Vagina (tissue), 2 donors: ENCODE measurements at regions not wholly inside any gene's neighbourhood (a gene's known extent, or its start where the extent isn't known, plus 50 kb on each side); places are given as distances from the start of the nearest gene placed in this dataset.

ENCODE experiments used
- CTCF ChIP-seq, 3 experiments: fragments of 450-650 bp in 2 of 3; fragments of 200-600 bp in 1 of 3; sonication (generic) in 1 of 3; IDR thresholded peaks; one replicate each; pipeline ENCODE4 v1.5.1; 2017 to 2019; ENCODE audit warnings: antibody characterized with exemption in 3 of 3, mild to moderate bottlenecking in 2 of 3, moderate library complexity in 2 of 3
- POLR2A ChIP-seq, 2 donors: fragments of 450-650 bp; IDR thresholded peaks; one replicate each; pipeline ENCODE4 v1.6.1; 2017; ENCODE audit warnings: antibody characterized with exemption in 2 of 2, mild to moderate bottlenecking in 2 of 2, moderate library complexity in 2 of 2
- POLR2AphosphoS5 ChIP-seq, 2 donors: sonication (generic); formaldehyde crosslinking; IDR thresholded peaks; one replicate each; pipeline ENCODE4 v1.9.0; 2017; ENCODE audit warnings: antibody characterized with exemption in 2 of 2, mild to moderate bottlenecking in 2 of 2, low read depth in 1 of 2; ENCODE audit not compliant: insufficient read depth in 1 of 2

GRCh38 chr22:48091060-48091650, 1328.7 kb downstream of the TBC1D22A start:
- TF ChIP-seq POLR2A (IDR thresholded peaks at IDR 0.05), result no peak
- no peak for TF ChIP-seq CTCF (IDR thresholded peaks at IDR 0.05)
- TF ChIP-seq POLR2AphosphoS5 (IDR thresholded peaks at IDR 0.05; ENCODE audit: insufficient read depth in 1 of 2, low read depth in 1 of 2), result no peak
